MM.1S (cell line): ENCODE measurements at regions not wholly inside any gene's neighbourhood (a gene's known extent, or its start where the extent isn't known, plus 50 kb on each side); places are given as distances from the start of the nearest gene placed in this dataset.

Experiments used
- CTCF ChIP-seq: fragments of 300-600 bp; sonication (generic); IDR thresholded peaks from 2 replicates; pipeline ENCODE4 v1.5.1; 2016; ENCODE audit warnings: antibody characterized with exemption, low read length, mixed read lengths
- EZH2 ChIP-seq: fragments of 300-600 bp; sonication (generic); optimal IDR thresholded peaks from 2 replicates; pipeline ENCODE3; 2017; ENCODE audit warnings: low read depth, mild to moderate bottlenecking, antibody characterized with exemption, low read length, mixed read lengths
- EZH2phosphoT487 ChIP-seq: fragments of 300-600 bp; sonication (generic); IDR thresholded peaks from 2 replicates; pipeline ENCODE4 v1.6.1; 2018; ENCODE audit warnings: antibody characterized with exemption, low read length

- no peak for TF ChIP-seq CTCF
- TF ChIP-seq EZH2 = no peak
- no peak for TF ChIP-seq EZH2phosphoT487
Measured at GRCh38 chr12:47308672-47309071, 228.9 kb upstream of the AMIGO2 start.
